NCI-H146 (cell line): ENCODE measurements at regions not wholly inside any gene's neighbourhood (a gene's known extent, or its start where the extent isn't known, plus 50 kb on each side); places are given as distances from the start of the nearest gene placed in this dataset.
A peak's percentile ranks its signal among the peaks of the same experiment; 100 is the strongest.

Experiments used
- DNase-seq: peaks from one replicate; lab custom pipeline; 2025; lab: John Stamatoyannopoulos, UW

DNA sequence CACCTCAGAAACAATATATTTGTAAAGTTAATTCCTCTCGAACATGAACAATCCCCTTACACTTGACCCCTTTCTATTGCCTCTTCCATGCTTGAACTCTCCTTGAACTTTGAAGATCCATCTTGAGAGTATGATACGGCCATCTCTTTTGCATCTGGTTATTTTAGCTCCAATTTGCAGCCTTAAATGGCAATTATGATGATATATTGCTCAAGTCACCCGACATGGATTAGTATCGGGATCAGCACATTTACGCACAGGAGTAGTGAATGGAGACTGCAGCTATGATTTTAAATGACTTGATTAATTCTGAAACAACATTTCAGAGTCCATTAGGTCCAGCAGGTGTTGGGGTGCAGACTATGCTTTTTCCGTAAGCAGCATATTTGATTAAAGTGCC, 143.8 kb upstream of the PAQR3 start:
- DNase-seq = no peak

DNA sequence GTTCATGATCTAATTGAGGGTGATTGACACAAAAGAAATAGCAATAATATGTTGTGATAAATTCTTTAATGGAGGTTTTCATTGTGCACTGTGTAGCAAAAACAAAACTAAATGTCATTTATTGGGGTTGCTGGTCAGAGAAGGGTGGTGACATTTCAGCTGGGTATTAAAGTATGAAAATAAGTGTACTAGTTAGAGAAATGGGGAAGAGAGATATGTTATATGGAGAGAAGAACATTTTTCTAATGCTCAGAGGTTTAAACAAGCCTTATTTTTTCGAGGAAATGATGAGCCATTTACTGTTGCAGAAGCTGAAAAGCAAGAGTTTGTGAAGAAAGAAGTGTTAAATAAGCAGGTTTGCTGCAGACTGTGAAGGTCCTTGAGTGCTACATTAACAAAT, 142.7 kb upstream of the PAQR3 start:
- no peak for DNase-seq

DNA sequence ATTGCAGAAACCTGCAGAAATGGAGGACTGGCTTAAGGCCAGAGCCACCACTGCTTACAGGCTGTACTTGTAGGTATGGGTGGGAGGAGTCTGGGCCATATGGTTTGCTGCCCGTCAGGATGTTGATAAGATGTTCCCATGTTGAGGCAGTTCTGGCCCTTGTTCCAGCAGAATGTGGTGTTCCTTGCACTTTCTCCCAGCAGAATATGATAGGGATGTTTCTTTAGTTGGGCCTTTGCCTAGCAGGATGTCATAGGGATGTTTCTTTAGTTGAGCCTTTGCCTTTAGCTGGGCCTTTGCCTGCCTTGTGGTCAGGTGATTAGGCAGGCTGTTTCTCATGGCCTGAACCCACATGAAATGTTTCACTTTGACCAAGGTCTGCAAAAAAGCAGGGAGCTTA, 139.1 kb upstream of the PAQR3 start:
- DNase-seq = no peak

DNA sequence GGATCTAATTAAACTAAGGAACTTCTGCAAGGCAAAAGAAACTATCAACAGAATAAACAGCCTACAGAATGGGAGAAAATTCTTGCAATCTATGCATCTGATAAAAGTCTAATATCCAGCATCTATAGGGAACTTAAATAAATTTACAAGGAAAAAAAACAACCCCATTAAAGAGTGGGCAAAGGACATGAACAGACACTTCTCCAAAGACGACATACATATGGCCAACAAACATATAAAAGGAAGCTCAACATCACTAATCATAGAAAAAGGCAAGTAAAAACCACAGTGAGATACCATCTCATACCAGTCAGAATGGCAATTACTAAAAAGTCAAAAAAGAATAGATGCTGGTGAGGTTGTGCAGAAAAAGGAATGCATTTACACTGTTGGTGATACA, 134.8 kb upstream of the PAQR3 start:
- no peak for DNase-seq

DNA sequence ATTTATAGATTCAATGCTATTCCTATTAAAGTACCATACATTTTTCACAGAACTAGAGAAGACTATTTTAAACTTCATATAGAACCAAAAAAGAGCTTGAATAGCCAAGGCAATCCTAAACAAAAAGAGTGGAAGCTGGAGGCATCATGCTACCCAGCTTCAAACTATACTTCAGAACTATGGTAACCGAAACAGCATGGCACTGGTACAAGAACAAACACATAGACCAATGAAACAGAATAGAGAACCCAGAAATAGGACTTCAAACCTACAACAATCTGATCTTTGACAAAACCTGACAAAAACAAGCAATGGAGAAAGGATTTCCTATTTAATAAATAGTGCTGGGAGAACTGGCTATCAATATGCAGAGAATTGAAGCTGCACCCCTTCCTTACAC, 134.2 kb upstream of the PAQR3 start:
- DNase-seq = no peak

DNA sequence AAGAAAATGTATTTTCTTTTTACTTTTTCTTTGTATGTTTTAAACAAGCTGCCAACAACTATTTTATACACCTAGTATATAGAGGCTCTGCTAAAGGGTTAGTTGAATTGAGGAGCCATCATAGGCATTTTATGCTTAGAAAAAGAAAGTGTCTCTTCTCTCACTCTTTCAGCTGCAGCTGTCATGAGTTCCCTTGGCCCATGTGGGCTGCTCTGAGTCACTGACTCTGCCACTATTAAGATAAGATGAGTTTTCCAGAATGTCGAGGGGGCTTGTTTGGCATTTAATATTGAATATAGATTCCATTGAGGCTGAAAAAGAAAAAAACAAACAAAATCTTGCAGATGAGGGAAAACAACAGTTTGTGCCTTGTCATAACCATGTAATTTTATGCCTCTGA, 126.0 kb upstream of the PAQR3 start:
- no peak for DNase-seq

DNA sequence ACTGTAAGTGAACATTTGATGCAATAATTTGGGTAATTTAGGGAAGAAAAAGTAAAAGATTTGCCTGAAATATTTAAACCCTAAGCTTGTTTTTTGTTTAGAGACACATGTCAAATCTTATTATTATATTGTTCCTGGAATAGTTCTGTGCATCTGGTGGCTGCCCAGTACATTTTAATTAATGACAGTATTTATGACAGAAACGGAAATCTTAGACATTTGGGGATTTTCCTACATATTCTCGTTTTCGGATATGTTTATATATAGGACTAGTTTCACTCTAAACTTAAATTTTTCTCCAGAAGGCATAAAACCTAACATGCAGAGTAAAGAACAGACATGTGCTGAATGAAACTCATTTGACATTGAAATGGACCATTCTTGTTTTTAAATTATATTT, 125.6 kb upstream of the PAQR3 start:
- no peak for DNase-seq

DNA sequence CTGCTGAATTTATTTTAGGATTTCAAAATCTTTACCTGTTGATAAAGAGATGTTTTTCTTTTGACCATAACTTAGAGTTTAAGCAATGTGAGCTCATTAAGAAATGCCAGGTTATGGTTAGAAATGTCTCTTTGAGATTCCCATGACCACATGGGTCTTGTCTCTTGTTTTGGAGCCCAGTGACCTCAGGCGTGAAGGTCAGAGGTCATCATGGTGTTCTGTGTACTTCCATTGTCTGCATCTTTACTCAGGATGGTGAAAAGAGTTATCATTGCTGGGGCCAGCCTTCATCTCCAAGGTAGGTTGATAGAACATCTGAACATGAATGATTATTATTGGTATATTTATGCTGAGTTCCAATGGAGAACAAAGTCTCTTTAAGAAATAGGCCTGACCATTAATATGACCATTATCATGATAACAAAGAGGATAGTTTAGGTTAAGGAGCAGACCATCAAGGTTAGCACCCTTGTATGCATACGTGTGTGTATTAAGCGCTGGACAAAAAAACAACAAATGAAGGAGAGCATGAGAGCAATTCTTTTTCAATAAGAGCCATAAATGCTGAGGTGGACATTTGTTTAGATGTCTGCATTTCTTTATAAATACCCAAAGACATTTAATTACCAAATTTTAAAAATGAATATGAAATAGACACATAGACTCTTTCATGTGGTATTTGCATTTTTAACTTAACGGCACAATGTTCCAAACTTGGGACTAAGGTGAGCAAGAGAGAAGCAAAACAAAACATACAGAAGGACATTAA, 120.6 kb upstream of the PAQR3 start:
- DNase-seq = no peak

DNA sequence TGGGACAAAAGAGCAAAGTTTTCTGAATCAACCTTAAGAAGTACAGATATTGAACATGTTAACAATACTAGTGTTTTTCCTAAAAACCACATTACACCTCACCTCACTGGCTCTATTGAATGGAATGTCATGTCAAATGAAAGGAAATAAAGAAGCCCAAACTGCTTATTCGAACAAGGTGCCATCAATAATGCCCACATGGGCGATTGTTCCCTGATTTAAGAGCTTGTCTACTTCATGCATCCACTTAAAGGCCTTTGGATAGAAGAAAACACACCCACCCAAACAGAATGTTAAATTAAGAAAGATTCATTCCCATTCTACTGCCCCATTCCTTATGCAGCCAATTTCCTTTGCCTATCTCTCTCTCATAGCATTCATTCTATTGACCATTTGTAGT, 118.5 kb upstream of the PAQR3 start:
- no peak for DNase-seq

DNA sequence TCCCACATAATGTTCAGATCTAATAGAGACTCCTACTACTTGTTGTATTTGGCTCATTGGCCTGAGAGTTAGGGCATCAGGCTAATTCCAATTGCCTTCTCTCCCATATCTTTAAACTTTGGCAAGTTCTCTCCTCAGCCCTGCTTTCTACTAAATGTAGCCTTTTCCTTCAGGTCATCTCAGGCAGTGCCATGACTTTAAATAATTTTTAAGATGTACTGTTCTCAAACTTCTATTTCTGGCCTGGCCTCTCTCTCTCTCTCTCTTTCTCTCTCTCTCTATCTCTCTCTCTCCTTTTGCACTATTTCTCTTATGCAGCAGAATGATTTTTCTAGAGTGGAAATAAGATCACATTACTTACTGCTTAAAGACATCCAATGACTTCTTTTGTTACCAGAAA, 114.5 kb upstream of the PAQR3 start:
- DNase-seq = no peak

DNA sequence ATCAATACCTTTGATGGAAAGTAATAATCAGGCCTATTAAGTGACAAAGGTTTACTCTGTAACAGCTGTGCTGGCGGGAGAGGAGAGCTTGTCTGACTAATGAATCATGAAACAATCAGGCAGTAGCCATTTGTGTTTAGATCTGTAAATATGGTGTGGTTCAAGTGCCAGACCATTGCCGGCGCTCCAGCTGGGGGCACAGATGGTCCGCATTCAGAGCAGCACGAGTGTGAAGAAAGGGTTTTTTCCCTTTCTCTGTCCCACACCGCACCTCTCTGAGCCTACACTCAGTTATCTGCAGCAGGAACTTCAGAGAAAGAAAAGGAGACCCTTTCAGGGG, 111.3 kb upstream of the PAQR3 start:
- DNase-seq = peak; percentile 90

DNA sequence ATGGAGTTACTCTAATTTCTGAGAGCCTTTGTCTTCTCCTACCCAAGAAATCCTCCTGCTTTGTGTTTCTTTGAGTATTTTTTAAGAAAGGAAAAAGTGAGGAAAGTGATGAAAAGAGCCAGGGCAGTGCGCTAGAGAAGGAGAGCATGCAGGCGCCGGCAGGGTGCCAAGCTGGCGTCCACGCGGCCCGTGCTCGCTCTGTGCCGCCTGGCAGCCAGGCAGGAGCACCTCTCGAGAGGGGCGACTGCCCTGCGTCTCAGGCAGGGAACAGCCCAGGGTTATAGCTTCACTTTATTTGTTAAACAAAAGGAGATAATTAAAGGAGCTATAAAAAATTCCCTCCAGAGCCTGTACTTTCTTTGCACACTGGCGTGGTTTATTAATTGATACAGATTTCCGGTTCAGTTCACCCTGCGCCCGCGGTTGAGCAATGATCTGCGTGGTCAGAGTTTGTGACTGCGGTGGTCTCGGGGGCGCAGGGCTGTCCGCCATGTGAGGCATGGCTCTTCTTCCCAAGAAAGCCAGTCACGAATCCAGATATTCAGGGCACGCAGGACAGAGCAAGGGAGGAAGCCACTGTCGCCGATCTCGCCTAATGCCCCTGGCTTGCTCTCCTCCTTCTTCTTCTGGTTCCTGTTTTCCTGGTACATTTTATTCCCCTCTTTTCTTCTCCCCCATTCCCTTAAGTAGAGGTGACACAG, 110.8 kb upstream of the PAQR3 start:
- DNase-seq = peak; percentile 76

DNA sequence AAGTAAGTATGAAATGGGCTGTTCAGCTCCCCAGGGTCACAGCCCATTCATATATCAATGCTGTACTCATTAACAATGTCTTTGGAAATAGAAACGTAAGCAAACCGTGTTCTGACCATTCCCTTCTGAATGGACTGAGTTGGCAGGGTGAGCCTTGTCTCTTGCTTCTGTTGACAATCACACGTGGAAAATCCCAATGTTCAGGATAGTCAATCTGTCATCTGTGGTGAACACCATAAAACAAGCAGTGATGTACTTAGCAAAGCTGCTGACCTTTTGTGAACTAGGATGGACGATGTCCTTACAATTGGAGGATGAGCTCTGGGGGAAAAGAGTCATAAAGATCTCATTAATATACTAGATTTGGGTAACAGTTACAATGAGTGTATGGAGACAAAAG, 109.6 kb upstream of the PAQR3 start:
- DNase-seq = no peak

DNA sequence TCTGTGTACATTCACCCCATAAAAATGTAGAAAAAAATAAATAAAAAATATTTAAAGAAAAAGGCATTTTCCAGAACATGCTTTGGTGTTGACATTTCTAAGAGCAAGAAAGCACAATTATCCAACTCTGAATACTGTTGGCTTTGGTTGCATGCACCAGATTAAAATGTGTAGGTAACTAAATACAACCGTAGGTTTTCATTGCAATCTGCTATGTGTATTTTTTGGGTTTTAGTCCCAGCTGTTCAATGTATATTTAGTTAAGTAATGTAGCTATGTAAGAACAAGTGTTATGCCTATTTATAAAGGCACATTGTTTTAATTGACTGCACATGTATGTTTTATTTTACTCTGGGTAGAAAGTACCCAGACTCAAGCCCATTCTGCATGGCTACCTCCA, 108.1 kb upstream of the PAQR3 start:
- DNase-seq = no peak

DNA sequence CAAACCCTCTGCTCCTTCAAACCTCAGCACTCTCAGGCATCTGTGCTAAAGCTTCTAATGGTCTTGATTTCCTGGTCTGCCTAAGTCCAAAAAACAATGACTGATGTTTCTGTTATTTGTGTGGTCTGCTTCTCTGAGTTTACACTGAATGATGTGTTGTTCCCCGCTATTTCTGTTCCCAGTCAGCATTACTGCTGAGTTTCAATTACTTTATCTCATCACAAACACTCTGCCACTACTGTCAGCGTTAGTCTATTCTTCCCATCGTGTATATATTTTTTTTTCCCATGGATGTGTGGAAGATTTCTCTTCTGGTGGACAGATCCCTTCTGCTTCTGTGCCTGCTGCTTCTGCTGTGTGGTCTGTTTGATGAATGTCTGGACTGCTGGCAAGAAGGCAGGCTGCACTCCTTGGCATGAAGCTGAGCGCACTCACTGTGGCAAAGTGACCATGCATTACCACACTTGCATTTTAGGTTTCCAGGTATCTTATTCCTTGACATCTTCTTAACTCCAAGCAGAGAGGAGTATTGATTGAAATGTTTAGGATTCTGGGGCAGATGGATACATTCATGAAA, 106.9 kb upstream of the PAQR3 start:
- no peak for DNase-seq

DNA sequence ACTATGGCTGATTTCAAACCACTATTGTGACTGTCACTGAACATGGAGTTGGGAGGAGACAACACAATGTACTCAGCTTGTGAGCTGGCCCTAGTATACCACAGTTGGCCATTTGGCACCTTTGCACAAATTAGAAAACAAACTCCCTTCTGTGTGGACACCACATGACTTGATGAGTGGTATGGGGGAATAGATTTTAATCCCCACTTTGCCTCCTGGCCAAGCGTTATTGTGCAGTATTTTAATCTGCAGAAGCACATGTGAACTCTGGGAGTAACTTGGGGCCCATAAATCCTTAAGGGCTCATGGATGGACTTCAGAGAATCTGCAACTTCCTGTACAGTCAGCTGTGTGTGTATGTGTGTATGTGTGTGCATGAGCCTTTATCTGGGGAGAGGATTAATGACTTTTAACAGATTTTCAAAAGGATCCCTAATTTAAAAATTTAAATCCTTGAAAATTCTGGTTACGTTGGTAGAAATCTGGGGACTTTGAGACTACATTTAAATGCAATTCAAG, 105.0 kb upstream of the PAQR3 start:
- DNase-seq = no peak

DNA sequence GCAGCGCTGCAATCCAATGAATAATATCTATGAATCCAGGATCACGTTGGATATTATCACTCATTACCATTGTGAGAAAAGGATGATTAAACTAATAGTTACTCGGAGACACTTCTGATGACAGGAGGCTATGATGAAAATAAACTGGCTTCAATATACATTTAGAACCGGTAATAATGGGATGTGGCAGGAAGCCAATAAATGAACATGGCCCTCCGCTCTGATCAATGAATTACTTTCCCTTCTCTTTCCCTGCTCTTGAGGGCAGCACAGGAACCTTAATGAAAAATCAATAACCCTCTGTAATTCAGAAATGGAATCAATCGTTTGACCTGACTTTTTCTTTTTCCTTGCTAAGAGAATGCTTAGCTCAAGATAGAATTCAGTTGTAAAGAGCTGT, 103.9 kb upstream of the PAQR3 start:
- DNase-seq = peak; percentile 14

DNA sequence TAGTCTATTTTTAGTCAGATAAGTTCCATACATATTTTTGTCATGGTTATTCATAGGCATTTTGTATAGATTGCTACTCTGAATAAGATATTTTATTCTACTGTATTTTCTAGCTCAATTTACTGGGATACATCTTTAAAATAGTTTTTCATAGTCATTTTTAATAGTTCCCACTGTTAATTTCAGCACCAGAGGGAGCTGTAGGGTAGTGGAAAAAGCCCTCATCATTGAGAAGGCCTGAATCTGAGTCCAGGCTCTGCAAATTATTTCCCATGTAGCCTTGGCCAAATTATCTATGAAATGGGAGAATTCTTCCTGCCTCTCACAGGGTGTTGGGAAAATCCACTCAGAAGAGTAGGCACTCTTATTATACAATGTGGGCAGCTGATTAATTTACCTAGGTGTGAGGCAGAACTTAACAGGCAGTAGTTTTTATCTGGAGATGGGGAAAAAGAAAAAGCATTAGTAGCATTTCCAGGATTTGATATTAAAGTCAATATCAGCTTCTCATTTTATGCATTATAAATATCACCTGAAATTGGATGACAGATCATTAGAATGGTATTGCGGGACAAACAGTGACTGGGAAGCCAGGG, 102.9 kb upstream of the PAQR3 start:
- peak; percentile 54 for DNase-seq

DNA sequence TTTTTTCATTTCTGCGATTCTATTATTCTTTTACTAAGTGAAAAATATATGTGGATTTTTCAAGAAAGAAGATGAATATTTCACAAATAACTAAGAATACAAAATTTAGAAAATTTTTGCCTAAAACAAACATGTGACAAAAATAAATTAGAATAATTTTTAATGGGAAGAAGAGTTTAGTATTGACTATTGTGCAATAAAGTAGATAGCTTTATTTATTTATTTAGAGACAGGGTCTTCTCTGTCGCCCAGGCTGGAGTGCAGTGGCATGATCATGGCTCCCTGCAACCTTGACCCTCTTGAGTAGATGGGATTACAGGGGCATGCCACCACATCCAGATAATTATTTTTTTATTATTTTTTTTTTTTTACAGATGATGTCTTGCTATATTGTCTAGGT, 95.3 kb upstream of the PAQR3 start:
- no peak for DNase-seq

DNA sequence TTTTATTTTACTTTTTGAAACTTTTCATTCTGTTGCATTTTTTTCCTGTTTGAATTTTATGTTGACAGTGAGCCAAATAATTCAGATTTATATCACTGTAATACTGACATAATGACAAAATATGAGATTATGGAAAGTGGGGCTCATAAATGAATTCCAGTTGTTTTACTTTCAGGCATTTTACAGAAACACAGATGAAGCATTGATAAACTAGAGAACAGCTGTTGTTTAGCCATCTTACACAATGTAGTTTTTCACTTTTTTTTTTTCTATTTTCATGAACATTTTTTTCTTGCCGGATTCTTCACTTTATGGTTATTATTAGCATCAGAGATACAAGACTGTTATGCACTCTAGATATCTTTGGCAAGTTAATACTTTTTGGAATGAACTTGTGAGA, 91.7 kb upstream of the PAQR3 start:
- no peak for DNase-seq

DNA sequence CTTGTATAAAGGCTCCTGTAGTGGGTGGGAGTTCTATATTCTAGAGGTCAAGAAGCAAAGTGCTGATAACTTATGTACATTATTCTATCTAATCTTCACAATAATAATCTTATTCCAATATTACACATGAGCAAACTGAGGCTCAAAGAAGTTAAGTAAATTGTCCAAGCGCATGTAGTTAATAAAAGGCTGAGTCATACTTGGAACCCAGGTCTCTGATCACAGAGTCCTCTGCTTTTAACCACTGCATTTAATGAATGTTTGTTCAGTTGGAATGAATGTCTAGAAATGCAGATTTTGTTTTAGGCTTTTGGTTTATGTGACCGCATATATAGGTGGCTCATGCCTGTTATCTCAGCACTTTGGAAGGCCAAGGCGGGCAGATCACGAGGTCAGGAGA, 88.4 kb upstream of the PAQR3 start:
- DNase-seq = no peak

DNA sequence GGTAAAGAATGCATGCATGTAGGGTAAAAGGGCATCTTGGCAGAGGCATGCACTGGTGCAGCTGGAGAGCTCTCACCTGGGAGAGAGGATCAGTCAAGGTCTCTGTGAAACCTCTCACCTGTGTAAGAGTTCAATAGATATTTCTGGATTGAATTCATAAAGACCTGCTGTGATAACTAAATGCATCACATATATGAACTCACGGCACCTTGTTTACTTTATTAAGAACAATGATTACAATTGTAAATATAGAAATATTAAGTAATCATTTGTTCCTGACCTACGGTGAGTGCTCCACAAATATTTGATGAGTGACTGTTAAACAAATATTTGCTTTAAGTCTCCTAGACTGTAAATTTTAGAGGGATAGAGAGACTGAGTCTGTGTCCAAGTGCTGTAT, 85.9 kb upstream of the PAQR3 start:
- peak; percentile 64 for DNase-seq
